GM12875 (cell line): ENCODE measurements at regions not wholly inside any gene's neighbourhood (a gene's known extent, or its start where the extent isn't known, plus 50 kb on each side); places are given as distances from the start of the nearest gene placed in this dataset.
"Not testable (repeated sequence)": the region's sequence is repeated elsewhere in the genome, so short reads cannot be mapped to it uniquely, and the experiment has no call there.

Experiments
- H3K4me3 ChIP-seq: one replicate; pipeline ENCODE4 v1.5.1; 2011; ENCODE audit warnings: low read depth, low read length, control low read depth
- TF ChIP-seq, protein P1 (sequence below): IDR thresholded peaks from 2 replicates; pipeline ENCODE4 v1.5.1; 2011; ENCODE audit warnings: low read depth, mild to moderate bottlenecking, control low read depth, inconsistent platforms, low read length, moderate library complexity, borderline replicate concordance; ENCODE audit not compliant: insufficient read depth

- H3K4me3 ChIP-seq, result no peak overlapping the region
These were observed 66.7 kb upstream of the PRSS3 start for GRCh38 chr9:33728613-33729012.

DNA sequence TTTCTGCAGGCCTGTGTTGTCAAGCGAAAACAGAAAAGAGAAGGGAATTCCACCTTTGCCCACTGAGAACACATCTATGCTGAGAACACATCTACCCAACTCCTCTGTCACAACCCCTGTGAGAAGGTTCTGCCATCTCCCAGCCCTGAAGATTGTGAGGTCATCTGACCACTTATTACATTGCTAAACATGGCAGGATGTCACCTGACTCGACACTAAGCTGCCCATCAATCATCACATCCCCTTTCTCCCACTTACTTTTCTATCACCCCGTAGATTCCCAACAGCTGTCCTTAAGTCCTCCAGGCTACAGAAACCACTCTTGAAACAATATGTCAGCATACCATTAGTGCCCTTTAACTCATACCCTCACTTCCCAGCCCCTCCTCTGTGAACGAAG lies 64.2 kb upstream of the PRSS3 start:
- no peak overlapping the region for H3K4me3 ChIP-seq
- TF ChIP-seq, protein P1, sequence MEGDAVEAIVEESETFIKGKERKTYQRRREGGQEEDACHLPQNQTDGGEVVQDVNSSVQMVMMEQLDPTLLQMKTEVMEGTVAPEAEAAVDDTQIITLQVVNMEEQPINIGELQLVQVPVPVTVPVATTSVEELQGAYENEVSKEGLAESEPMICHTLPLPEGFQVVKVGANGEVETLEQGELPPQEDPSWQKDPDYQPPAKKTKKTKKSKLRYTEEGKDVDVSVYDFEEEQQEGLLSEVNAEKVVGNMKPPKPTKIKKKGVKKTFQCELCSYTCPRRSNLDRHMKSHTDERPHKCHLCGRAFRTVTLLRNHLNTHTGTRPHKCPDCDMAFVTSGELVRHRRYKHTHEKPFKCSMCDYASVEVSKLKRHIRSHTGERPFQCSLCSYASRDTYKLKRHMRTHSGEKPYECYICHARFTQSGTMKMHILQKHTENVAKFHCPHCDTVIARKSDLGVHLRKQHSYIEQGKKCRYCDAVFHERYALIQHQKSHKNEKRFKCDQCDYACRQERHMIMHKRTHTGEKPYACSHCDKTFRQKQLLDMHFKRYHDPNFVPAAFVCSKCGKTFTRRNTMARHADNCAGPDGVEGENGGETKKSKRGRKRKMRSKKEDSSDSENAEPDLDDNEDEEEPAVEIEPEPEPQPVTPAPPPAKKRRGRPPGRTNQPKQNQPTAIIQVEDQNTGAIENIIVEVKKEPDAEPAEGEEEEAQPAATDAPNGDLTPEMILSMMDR, result no peak

More at GRCh38 chr9:33728613-33729012, 66.7 kb upstream of the PRSS3 start:
- TF ChIP-seq, protein P1, result no peak

GRCh38 chr9:33731625-33732024 lies 63.7 kb upstream of the PRSS3 start:
- no peak overlapping the region for H3K4me3 ChIP-seq
- TF ChIP-seq, protein P1, result no peak

GRCh38 chr9:33734247-33734940 lies 61.0 kb upstream of the PRSS3 start:
- H3K4me3 ChIP-seq, result not testable (repeated sequence)

DNA sequence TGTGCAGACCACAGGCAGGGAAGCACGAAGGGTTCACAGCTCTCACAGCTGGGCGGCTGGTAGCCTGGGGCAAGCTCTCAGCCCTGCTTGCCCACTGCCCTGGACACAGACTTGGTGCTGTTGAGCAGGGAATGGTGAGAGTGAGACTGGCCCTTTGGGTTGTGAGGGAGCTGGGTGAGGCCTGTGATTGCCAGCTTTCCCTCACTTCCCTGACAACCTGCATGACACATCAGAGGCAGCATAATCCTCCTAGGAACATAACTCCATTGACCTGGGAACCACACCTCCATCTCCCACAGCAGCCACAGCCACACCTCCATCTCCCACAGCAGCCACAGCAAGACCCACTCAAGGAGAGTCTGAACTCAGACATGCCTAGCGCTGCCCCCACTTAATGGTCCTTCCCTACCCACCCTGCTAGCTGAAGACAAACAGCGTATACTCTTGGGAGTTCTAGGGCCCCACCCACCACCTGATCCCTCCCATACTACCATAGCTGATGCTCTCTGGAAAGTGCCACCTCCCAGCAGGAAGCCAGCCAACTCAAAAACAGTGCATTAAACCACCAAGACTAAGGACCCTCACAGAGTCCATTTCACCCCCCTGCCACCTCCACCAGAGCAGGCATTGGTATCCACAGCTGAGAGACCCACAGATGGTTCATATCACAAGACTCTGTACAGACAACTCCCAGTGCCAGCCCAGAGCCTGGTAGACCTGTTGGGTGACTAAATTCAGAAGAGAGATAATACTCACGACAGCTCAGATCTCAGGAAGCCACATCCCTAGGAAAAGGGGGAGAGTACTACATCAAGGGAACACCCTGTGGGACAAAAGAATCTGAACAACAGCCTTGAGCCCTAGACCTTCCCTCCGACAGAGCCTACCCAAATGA lies 60.2 kb upstream of the PRSS3 start:
- H3K4me3 ChIP-seq, result not testable (repeated sequence)

DNA sequence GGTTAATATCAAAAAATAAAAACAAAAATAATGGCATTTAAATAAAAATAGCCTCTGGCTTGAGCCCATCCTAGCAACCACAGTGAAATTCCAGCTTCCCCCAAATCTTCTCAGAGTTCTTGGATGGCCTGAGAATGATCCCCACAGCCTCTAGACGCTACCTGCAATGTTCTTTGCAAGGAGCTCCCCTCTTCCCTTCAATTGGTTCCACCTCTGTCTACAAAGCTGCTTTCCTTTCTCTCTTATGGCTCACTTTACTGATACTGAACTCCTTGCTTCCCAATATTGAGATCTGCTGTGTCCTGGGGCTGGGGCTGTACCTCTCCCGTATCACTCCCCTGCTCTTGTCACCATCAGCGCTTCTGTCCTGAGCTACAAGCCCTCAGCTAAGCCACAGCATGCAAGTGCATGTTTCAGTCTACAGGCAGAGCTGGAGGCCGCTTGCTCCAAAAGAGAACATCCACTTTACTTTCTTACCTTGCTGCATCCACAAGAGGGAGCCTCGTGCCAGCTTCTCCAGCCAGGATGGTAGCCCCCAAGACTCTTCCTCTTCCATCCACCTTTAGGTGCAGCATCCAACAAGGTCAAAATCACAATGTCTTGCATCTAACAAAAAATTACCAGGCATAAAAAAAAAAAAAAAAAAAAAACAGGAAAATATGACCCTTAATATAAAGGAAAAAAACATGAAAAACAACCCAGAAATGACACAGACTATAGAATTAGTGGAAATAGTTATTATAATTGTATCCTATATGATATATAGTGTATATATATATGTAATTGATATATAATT lies 57.4 kb upstream of the PRSS3 start:
- TF ChIP-seq, protein P1, result peak; percentile 69

GRCh38 chr9:33739398-33739797 lies 56.0 kb upstream of the PRSS3 start:
- TF ChIP-seq, protein P1, result no peak
- H3K4me3 ChIP-seq, result no peak overlapping the region

More for the DNA sequence above, 57.4 kb upstream of the PRSS3 start:
- H3K4me3 ChIP-seq, result no peak overlapping the region
